Spleen (tissue), 7 donors: ENCODE measurements at regions not wholly inside any gene's neighbourhood (a gene's known extent, or its start where the extent isn't known, plus 50 kb on each side); places are given as distances from the start of the nearest gene placed in this dataset.

ENCODE experiments used
- POLR2A ChIP-seq, 3 donors: fragments of 450-650 bp; IDR thresholded peaks; one replicate each; pipeline ENCODE4 v1.5.1; 2017; ENCODE audit warnings: antibody characterized with exemption in 3 of 3, mild to moderate bottlenecking in 1 of 3
- TF ChIP-seq, protein P1 (sequence below), 11 experiments: fragments of 200-600 bp in 7 of 11; fragments of 450-650 bp in 4 of 11; sonication (generic) in 4 of 11; IDR thresholded peaks in 8 of 11; conservative IDR thresholded peaks in 3 of 11; 1 replicate in 7 of 11; 2 replicates in 4 of 11; pipeline versions ENCODE4 v1.4.0 to v1.8.0; 2016 to 2021; ENCODE audit warnings: antibody characterized with exemption in 11 of 11, inconsistent platforms in 4 of 11, mild to moderate bottlenecking in 1 of 11
- donor health status: DM: no; HTN: no; CAD: no; lungs with moderate emphysema.
- donor health status: DM: no; HTN: no; CAD: no.
- donor health status: DM: no; HTN: no; CAD: no.

DNA sequence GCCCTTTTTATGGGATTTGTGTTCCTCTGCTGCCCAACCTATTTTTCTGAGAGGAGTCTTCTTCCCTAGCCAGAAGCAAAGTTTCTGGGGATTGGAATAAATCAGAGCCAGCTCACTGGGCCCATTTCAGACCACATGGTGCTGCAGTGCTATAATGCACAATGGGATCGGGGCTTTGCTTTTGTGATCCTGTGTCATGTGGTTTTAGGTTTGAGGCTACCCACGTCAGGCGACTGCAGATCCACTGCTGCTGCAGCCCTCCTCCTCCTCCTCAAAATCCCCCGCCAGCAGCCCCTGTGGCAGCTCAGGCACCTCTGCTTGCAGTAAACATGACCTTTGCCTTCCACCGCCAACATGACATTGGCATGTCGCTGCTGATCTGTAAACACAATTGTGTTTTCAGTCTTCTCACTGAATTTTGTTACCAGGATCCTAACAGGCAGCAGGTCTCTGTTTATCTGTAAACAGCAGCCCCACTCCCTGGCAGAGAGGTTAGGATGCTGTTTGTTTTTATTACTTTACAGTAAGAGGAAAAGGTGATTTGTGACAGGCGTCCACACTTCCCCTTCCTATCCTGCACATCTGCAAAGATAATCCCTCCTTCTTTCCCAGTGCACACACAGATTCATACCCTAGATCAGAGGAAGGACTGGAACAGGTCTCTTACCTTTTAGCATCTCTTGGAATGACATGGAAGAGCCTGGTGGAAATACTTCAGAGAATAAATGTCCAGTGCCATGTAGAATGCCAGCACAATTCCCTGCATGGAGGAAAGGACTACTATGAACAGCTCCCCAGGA is 130.8 kb downstream of the FOXI3 start:
- TF ChIP-seq, protein P1, sequence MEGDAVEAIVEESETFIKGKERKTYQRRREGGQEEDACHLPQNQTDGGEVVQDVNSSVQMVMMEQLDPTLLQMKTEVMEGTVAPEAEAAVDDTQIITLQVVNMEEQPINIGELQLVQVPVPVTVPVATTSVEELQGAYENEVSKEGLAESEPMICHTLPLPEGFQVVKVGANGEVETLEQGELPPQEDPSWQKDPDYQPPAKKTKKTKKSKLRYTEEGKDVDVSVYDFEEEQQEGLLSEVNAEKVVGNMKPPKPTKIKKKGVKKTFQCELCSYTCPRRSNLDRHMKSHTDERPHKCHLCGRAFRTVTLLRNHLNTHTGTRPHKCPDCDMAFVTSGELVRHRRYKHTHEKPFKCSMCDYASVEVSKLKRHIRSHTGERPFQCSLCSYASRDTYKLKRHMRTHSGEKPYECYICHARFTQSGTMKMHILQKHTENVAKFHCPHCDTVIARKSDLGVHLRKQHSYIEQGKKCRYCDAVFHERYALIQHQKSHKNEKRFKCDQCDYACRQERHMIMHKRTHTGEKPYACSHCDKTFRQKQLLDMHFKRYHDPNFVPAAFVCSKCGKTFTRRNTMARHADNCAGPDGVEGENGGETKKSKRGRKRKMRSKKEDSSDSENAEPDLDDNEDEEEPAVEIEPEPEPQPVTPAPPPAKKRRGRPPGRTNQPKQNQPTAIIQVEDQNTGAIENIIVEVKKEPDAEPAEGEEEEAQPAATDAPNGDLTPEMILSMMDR (IDR thresholded peaks at IDR 0.05 in 8 of 11, conservative IDR thresholded peaks at IDR 0.05 in 3 of 11) = no peak
- no peak for TF ChIP-seq POLR2A (IDR thresholded peaks at IDR 0.05)
